ENCODE measurements at regions not wholly inside any gene's neighbourhood (a gene's known extent, or its start where the extent isn't known, plus 50 kb on each side); places are given as distances from the start of the nearest gene placed in this dataset.

- TF ChIP-seq CTCF (IDR thresholded peaks at IDR 0.05): no peak
- TF ChIP-seq POLR2A (IDR thresholded peaks at IDR 0.05): no peak
Observed at GRCh38 chr9:89890326-89890980, 285.6 kb downstream of the GADD45G start.

Measured in testis (tissue), 2 donors.